GM19463 (cell line): ENCODE measurements at regions not wholly inside any gene's neighbourhood (a gene's known extent, or its start where the extent isn't known, plus 50 kb on each side); places are given as distances from the start of the nearest gene placed in this dataset.

Source experiments
- ATAC-seq: cut with Tn5 transposase; IDR thresholded peaks from one replicate; pipeline ENCODE4 v1.9.1; 2021; ENCODE audit warnings: mild to moderate bottlenecking, moderate library complexity; ENCODE audit not compliant: unreplicated experiment

DNA sequence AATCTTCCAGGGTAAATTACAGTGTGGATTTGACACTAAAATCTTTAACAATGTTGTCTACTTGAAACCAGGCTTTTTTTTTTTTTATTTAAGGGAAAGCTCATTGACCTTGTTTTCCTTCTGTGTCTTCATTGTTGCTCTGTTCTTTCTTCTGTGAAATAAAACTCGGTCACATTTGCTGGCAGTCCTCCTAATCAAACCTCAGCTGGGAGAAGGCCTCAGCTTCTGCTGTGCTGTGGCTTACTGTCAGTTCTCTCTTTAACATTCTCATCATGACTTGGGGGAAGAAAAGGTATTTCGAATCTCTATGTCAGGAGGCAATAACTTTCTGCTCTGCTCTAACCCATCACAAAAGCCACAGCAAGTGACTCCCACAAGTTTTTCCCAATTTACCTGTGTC, 268.9 kb downstream of the ZNF608 start:
- ATAC-seq: no peak

DNA sequence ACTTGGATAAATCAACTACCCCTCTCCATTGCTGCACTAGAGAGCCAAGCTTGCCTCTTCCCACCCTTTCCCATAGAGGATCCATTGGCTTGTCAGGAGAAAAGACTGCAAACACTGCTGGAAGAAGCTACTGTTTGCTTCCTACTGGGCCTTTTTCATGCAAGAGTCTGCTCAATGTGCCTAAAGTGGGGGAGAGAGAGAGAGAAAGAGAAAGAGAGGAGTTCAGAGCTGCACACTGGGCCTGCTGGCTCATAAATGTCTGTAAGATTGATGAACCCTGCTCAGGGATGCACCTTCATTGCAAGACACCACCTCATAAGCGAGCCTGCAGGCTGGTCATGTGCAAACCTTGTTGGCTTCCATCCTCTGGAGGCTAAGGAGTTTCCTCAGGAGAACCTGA, 269.4 kb downstream of the ZNF608 start:
- no peak for ATAC-seq

- ATAC-seq: no peak
Measured at GRCh38 chr5:124474528-124475215, 271.8 kb downstream of the ZNF608 start.

DNA sequence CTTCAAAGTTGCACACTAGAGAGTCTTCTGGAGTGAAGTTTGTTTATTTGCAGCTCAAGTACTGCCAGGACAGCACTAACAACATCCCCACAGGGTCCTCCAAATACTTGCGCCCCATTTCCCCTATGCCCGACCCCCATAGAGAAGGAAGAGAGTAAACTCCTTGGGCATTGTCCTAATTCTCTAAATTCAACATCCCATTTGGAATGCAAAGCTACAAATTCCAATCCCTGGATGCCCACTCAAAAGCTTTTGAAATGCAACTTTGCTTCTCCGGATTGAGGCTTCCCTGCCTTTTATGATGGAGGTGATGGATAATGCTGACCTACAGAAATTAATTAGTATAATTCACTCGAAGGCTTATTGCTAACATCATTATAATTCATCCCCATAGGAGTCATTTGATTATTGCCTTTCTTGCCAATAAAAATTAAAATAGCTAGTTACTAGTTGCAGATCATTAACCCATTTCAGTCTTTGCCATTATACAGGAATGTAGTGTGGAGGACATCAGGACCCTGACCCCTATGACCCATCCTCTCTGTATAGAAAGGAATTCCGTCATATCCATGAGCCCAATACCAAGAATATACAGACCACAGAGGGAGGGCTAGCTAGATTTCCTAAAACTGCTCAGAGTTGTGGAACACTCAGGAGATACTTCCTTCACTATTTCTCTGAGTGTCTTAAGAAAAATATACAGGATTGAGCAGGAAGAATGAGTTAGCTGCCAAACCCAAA, 277.6 kb downstream of the ZNF608 start:
- ATAC-seq: no peak

DNA sequence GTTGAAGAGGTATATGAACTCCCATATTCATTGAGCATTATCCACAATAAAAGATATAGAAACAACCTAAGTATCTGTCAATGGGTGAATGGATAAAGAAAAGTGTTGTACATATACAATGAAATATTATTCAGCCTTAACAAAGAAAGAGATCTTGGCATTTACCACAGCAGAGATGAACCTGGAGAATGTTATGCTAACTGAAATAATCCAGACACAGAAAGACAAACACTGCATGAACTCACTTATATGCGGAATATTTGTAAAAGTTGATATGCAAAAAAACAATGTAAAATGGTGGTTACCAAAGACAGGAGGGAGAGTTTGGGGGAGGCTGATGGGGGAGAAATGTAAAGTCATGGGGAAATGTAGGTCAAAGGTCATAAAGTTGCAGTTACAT, 278.7 kb downstream of the ZNF608 start:
- ATAC-seq: no peak

GRCh38 chr5:124466011-124466410, 280.4 kb downstream of the ZNF608 start:
- ATAC-seq: no peak

DNA sequence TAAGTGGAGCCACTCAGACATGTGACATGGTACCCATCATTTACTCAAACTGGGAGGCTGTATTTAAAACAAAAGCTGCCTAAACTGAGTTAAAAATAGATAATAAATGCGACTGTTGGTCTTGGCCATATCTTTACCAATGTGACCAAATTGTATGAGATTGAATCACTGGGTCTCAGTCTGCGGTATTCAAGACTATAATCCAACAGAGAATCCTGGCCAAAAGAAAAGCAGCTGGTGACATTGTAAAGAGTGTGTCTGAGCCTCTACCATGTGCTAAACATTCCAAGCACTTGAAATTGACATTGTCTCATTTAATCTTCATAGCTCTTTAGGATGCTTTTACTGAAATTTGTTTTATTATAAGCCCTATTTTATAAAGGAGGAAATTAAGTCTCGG, 282.6 kb downstream of the ZNF608 start:
- no peak for ATAC-seq

DNA sequence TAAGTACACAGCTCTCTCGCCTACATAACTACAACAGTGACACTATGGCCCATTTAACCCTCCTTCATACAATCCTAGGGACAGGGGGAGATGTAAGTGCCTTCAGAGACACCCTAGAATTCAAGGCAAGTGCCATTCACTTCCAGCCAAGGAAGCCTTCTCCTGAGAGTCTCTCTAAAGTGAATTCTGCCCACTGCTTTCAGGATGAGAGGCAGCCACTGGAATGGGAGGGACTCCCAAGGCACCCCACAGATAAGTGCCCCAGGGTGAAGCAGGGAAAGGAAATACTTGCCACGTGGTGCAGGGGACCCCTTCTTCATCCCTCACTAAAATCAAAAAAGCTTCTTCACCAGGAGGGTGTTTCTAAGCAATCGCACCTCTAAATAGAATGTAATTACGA, 283.7 kb downstream of the ZNF608 start:
- ATAC-seq: no peak

GRCh38 chr5:124461941-124462340, 284.5 kb downstream of the ZNF608 start:
- ATAC-seq: no peak

- ATAC-seq: no peak
Measured at GRCh38 chr5:124461157-124461556, 285.3 kb downstream of the ZNF608 start.

- ATAC-seq: no peak
Measured at GRCh38 chr5:124460642-124461041, 285.8 kb downstream of the ZNF608 start.

- ATAC-seq: no peak
Measured at GRCh38 chr5:124459984-124460383, 286.5 kb downstream of the ZNF608 start.

DNA sequence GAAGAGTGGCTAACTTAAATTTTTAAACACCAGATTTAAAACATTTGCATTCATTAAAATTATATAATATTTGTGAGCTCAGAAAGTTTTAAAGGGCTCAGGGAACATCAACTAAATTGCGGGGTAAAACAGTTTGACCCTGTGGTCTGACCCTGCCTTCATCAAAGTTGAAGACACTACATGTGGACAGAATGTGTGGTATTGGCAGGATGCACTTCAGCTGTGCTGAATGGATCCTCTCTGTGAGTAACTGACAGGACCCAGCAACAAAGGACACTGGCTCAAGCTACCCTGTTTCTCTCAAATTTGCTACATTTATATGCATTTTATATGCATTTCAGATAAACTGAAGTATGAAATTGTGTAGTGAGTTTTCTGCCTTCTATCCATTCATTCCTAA, 288.5 kb downstream of the ZNF608 start:
- ATAC-seq: no peak

- ATAC-seq: no peak
Measured at GRCh38 chr5:124457101-124457500, 289.3 kb downstream of the ZNF608 start.

DNA sequence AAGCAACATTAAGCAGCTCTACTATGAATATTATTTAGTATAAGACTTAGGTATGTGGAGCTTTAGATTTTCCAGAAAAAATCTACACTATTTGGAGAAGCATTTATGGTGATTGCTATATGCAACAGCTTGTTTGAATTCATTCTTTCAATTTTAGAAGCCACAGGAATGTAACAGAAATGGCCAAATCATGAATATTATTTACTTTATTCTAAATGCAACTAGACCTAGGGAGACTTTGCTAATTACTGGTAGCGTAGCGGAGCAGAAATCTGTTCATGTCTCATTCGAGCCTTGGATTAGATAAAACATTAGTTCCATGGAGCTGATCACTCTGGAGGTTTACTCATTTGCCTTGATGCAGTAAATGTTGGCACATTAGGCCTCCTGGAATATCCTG, 290.2 kb downstream of the ZNF608 start:
- no peak for ATAC-seq

DNA sequence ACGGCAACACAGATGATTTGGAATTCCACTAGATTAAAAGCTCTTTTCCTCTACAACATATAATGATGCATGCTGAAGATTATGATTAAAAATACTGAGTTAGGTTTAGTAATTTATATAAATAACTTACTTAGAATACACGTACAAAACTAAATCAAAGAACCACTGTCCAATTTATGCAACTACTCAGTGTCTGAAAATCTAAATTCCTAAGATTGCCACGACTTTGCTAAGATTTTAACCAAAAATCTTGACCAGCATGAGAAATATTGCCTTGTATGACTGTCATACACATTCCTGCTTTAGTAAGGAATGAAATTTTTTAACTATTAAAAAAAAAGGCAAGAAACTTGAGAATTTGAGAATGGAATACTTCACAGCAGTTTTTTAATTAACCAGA, 292.4 kb downstream of the ZNF608 start:
- ATAC-seq: no peak

DNA sequence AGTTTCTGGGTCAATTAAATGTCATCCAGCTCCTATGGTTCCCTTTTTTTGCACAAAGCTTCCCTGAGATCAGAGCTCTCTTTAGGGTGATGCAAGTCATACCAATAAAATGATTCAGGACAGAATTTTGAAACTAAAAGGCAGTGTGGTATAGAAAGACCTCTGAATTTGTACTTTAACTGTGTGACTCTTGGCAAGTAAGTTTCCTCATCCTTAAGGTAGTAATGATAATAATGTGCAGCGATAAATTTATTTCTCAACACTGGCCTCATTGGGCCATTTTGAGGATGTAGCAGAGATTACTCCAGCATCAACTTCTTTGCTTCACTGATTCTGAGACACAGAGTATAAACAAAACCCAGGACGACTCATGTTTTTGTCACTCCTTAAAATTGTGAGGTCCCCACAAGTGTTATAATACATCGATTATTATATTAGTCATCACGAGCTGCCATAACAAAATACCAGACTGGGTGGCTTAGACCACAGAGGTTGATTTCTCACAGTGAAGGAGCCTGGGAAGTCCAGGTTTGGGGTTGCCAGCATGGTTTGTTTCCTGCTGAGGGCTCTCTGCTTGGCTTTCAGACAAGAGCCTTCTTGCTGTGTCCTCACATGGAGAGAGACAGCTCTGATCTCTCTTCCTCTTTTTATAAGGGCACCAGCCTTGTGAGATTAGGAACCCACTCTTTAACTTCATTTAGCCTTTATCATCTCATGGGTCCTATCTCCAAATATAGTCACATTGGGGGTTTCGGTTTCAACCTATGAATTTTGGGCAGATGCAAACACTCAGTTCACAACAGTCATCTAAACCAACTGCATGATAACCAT, 293.0 kb downstream of the ZNF608 start:
- ATAC-seq: peak; percentile 94

GRCh38 chr5:124452412-124452811, 294.0 kb downstream of the ZNF608 start:
- ATAC-seq: no peak

DNA sequence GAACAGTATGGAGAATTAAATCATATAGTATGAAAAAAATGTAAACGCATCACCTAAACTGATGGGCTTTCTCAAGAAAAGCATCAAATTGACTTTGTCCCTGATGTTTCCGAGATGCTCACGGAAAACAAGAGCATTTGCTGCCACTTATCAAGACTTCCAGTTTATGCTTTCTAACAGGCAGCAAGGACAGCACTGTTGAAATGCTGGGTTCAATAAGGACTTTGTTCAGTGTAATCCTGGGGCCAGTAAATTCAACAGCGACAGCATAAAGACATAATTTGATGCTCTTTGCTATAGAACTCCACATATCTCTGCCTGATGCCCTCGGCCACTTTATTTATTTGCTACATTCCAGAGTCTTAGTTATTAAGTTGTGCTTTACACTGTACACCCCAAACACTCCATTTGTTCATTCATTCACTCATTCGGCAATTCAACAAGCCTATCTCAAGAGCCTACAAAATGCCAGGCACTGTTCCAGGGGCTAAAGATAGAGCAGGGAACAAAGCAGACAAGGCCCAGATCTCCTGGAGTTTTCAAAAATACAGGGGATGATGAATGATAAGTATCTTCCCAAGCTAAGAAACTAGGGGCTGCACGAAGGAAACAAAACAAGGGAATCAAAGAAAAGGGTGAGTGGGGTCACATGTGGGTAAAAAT, 294.6 kb downstream of the ZNF608 start:
- ATAC-seq: no peak

DNA sequence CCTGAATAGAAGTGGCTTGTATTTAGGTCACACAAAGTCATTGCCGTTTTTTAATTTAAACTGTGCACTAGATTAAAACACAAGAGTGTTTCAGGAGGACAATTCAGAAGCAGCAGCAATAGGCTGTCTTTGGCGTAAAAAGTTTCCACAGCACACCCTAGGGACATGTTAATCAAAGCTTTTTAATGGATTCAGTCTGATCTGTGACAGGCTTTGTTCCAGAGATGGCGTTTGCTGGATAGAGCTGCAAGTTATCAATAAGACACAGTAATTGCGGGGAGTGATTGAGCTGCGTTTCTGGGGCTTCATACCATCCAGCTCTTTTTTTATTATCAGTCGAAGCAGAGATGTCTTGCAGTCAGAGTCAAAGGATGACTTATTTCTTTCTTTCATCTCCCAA, 300.3 kb downstream of the ZNF608 start:
- ATAC-seq: no peak

DNA sequence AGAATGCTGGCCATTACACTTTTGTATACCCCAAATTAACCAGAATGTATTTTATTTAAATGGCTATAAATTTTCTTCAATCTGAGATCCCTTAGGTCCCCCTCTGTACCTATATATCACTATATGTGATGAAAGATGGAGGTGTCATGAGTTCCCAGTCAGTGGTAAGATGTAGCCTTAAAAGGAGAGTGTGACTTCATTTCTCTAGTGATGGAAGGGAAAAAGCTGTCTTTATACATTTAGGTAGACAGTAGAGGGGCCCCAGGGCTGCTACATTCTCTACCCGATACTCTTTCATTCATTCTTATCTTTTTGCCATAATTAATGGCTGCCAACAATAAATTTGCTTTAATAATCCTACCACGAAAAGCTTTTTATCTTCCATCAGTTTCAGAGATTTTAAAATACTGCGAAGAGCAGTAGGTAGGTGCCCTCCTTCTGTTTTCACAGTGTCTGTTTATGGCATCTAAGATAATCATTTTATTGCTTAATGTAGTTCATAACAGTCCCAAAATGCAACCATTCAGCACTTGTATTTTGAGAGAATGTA, 301.3 kb downstream of the ZNF608 start:
- no peak for ATAC-seq
